Esophagus muscularis mucosa (tissue), 4 donors: ENCODE measurements at regions not wholly inside any gene's neighbourhood (a gene's known extent, or its start where the extent isn't known, plus 50 kb on each side); places are given as distances from the start of the nearest gene placed in this dataset.
"Not testable (repeated sequence)": the region's sequence is repeated elsewhere in the genome, so short reads cannot be mapped to it uniquely, and the experiment has no call there.

Experiments
- DNase-seq: peaks from one replicate; pipeline ENCODE4 v3.0.0-alpha.2; 2017; ENCODE audit errors: extremely low spot score
- H3K27ac ChIP-seq, 4 donors: fragments of 200-600 bp; sonication (generic); replicated peaks in 1 of 4; 1 replicate in 3 of 4; 2 replicates in 1 of 4; pipeline ENCODE4 v1.5.1; 2016 to 2019; ENCODE audit warnings: mild to moderate bottlenecking in 1 of 4
- H3K27me3 ChIP-seq, 4 donors: fragments of 200-600 bp; sonication (generic); one replicate each; pipeline versions ENCODE4 v1.5.1 to v1.6.0; 2016 to 2019
- H3K36me3 ChIP-seq, 4 donors: fragments of 200-600 bp; sonication (generic); one replicate each; pipeline ENCODE4 v1.5.1; 2016 to 2019
- H3K4me1 ChIP-seq, 4 donors: fragments of 200-600 bp; sonication (generic); one replicate each; pipeline ENCODE4 v1.5.1; 2016 to 2019
- H3K4me3 ChIP-seq, 4 donors: fragments of 200-600 bp; sonication (generic); 1 replicate in 2 of 4; 2 replicates in 2 of 4; pipeline ENCODE4 v1.5.1; 2016 to 2019; ENCODE audit warnings: mild to moderate bottlenecking in 4 of 4, moderate library complexity in 1 of 4
- H3K9me3 ChIP-seq, 4 donors: fragments of 200-600 bp; sonication (generic); 1 replicate in 3 of 4; 2 replicates in 1 of 4; pipeline ENCODE4 v1.5.1; 2016 to 2019
- CTCF ChIP-seq, 3 experiments: fragments of 200-600 bp in 2 of 3; fragments of 450-650 bp in 1 of 3; sonication (generic) in 2 of 3; IDR thresholded peaks; one replicate each; pipeline ENCODE4 v1.5.1; 2017 to 2019; ENCODE audit warnings: antibody characterized with exemption in 3 of 3, mild to moderate bottlenecking in 2 of 3, moderate library complexity in 1 of 3
- EP300 ChIP-seq: sonication (generic); formaldehyde crosslinking; IDR thresholded peaks from one replicate; pipeline ENCODE4 v1.6.1; 2017; ENCODE audit warnings: antibody characterized with exemption
- POLR2A ChIP-seq: fragments of 450-650 bp; IDR thresholded peaks from one replicate; pipeline ENCODE4 v1.6.1; 2017; ENCODE audit warnings: antibody characterized with exemption, moderate library complexity, mild to moderate bottlenecking, low read depth
- POLR2AphosphoS5 ChIP-seq, 2 donors: sonication (generic); formaldehyde crosslinking; IDR thresholded peaks; one replicate each; pipeline ENCODE4 v1.6.1; 2017; ENCODE audit warnings: antibody characterized with exemption in 2 of 2
- WGBS: methylation state at CpG from one replicate; pipeline ENCODE4 v1.1.5; 2018; 5-methylcytosine and 5-hydroxymethylcytosine counted together
- intact Hi-C: fragments of 100-400 bp; cut with DNase I; formaldehyde crosslinking; loops from one replicate; pipeline ENCODE4 v1.15.1; 2023

DNA sequence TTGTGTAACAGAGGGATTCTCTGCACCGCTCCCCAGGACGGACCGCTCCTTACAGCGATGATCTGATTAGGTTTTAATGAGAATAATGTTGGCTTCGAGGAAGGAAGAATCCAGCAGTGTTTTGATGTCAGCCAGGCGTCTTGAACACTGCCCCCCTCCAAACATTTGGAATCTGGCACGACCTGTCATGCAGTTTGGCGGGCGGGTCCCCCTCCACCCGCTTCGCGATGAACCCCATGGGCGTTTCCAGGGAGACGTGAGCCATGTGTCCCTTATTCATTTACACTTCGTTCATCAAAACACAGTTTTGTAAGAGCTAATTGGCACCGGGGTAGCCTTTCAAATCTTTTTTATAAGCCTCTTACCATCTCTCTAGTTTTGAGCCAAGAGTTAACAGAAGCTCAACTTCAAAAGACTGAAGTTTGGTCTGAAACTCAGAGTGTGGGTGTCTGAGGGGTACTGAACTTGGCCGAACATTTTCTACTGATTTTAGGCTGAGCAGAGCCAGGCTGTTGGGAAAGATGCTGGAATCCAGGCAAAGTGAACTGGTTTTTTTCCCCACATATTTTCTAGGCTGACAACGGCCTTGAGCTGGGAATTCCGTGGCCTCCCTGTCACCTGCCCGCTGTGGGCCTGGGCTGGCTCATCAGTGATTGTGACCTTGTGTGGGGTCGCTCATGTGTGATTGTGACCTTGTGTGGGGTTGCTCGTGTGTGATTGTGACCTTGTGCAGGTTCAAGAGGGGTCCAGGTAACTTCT is 214.8 kb upstream of the ZNF469 start:
- intact Hi-C loops, H3K36me3 ChIP-seq, H3K9me3 ChIP-seq, H3K27me3 ChIP-seq, DNase-seq, H3K4me3 ChIP-seq: not testable (repeated sequence)
- WGBS, result 18% methylated on average over 15 of the region's 22 CpGs
- peak; percentile 14 to 43 for TF ChIP-seq POLR2AphosphoS5 (IDR thresholded peaks at IDR 0.05)
- H3K27ac ChIP-seq, result peak overlapping the region; percentile 31 to 73 (median 56)
- H3K4me1 ChIP-seq, result peaks cover 0 to 48% (median 35%) of the 10 kb centered on the region in 4 donors

DNA sequence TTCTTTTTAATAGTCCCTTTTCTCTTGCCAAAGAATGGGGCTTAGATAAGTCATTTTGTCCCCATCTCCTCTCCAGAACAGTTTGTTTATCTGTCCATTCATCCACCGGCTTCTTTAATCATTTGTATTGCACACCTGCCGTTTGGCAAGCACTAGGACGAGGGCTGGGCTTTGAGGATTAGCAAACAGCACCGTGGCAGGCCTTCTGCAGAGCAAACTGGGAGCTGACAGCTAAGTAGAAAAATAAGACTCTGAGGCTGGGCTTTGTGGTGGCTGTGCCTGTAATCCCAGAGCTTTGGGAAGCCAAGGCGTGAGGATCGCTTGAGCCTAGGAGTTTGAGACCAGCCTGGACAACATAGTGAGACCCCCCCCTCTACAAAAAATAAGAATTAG is 214.2 kb upstream of the ZNF469 start:
- Histone ChIP-seq H3K27ac (peak overlapping the region; percentile 31 to 73 (median 56)), H3K4me1 (peaks cover 0 to 48% (median 35%) of the 10 kb centered on the region in 4 donors)
- WGBS, result 37% methylated on average over 6 of the region's 6 CpGs
- DNase-seq, H3K27me3 ChIP-seq, H3K9me3 ChIP-seq, H3K4me3 ChIP-seq, intact Hi-C loops, H3K36me3 ChIP-seq: not testable (repeated sequence)

GRCh38 chr16:88169136-88169830 is 213.5 kb upstream of the ZNF469 start:
- H3K9me3 ChIP-seq, H3K36me3 ChIP-seq, H3K27me3 ChIP-seq, intact Hi-C loops, DNase-seq, H3K4me3 ChIP-seq: not testable (repeated sequence)
- Histone ChIP-seq H3K27ac (peak overlapping the region; percentile 31 to 73 (median 56)), H3K4me1 (peaks cover 0 to 48% (median 35%) of the 10 kb centered on the region in 4 donors)
- WGBS, result 91% methylated on average over 13 of the region's 26 CpGs

GRCh38 chr16:88169831-88170165 is 213.0 kb upstream of the ZNF469 start:
- DNase-seq, H3K27ac ChIP-seq, H3K4me3 ChIP-seq, H3K36me3 ChIP-seq, H3K27me3 ChIP-seq, intact Hi-C loops, H3K9me3 ChIP-seq: not testable (repeated sequence)
- peaks cover 0 to 47% (median 35%) of the 10 kb centered on the region in 4 donors for H3K4me1 ChIP-seq
- 97% methylated on average over 6 of the region's 8 CpGs for WGBS

GRCh38 chr16:88170528-88170991 is 212.2 kb upstream of the ZNF469 start:
- H3K27ac ChIP-seq, result no peak overlapping the region
- intact Hi-C loops, result no loop called here
- WGBS, result 79% methylated on average over 17 of the region's 17 CpGs
- H3K4me1 ChIP-seq, result peaks cover 0 to 39% (median 32%) of the 10 kb centered on the region in 4 donors
- H3K36me3 ChIP-seq, result no peaks in the 10 kb centered on the region
- no peak for TF ChIP-seq POLR2A
- TF ChIP-seq CTCF (IDR thresholded peaks at IDR 0.05), result no peak
- no peak for TF ChIP-seq POLR2AphosphoS5 (IDR thresholded peaks at IDR 0.05)
- no peak for TF ChIP-seq EP300
- no peaks in the 10 kb centered on the region for H3K9me3 ChIP-seq
- DNase-seq, result no peak
- no peak overlapping the region for H3K4me3 ChIP-seq
- H3K27me3 ChIP-seq, result no peaks in the 10 kb centered on the region

DNA sequence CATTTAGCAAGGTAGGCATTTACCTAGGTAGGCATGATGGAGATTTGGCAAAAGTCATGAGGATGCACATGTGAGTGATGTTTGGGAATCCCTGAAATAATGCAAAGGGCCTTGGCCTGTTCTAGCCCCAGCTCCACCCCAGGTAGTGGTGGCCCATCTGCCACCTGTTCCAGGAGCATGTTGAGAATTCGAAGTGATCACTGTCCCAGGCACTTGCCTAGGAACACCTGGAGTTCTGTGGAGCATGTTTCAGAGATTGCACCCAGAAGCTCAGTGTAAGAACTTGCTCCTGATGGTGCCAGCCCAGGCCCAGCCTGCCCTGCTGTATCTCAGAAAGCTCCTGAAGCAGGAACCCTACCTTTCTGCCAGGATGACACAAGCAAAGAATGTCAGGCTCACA is 211.6 kb upstream of the ZNF469 start:
- DNase-seq, H3K9me3 ChIP-seq, H3K4me3 ChIP-seq, H3K27ac ChIP-seq, H3K36me3 ChIP-seq, H3K27me3 ChIP-seq, intact Hi-C loops: not testable (repeated sequence)
- H3K4me1 ChIP-seq, result peaks cover 0 to 35% (median 32%) of the 10 kb centered on the region in 4 donors
- 100% methylated on average over 1 of the region's 1 CpG for WGBS

DNA sequence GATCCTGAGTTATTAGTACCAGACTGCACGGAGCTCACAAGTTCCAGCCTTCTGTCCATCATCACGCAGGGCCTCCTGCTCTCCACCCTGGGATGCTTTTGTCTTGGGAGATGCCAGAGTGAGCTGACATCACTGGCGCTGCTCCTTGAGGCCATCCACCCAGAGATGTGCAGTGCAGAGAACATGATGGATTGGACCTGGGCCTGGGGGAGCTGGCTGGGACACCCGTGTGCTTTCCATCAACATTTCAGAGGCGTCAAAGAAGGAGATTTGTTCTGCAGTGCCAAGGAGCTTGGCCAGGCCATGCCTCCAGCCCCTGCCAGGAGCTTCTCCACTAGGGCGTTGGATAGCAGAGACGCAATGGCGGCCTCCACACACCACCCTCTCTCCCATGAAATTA is 206.6 kb upstream of the ZNF469 start:
- H3K27ac ChIP-seq, intact Hi-C loops, H3K36me3 ChIP-seq, H3K4me3 ChIP-seq, H3K27me3 ChIP-seq, H3K4me1 ChIP-seq, H3K9me3 ChIP-seq, DNase-seq: not testable (repeated sequence)
- WGBS, result 96% methylated on average over 3 of the region's 8 CpGs

GRCh38 chr16:88176591-88177180 is 206.1 kb upstream of the ZNF469 start:
- H3K4me3 ChIP-seq, H3K4me1 ChIP-seq, H3K36me3 ChIP-seq, H3K27me3 ChIP-seq, intact Hi-C loops, DNase-seq, H3K27ac ChIP-seq, H3K9me3 ChIP-seq: not testable (repeated sequence)
- WGBS, result 87% methylated on average over 22 of the region's 23 CpGs

GRCh38 chr16:88178251-88178650 is 204.5 kb upstream of the ZNF469 start:
- H3K27me3 ChIP-seq, H3K4me1 ChIP-seq, intact Hi-C loops, H3K27ac ChIP-seq, DNase-seq, H3K9me3 ChIP-seq, H3K36me3 ChIP-seq, H3K4me3 ChIP-seq: not testable (repeated sequence)
- 86% methylated on average over 14 of the region's 15 CpGs for WGBS

GRCh38 chr16:88178896-88179295 is 203.9 kb upstream of the ZNF469 start:
- intact Hi-C loops, DNase-seq, H3K36me3 ChIP-seq, H3K27me3 ChIP-seq, H3K27ac ChIP-seq, H3K4me3 ChIP-seq, H3K4me1 ChIP-seq, H3K9me3 ChIP-seq: not testable (repeated sequence)
- WGBS, result 69% methylated on average over 9 of the region's 15 CpGs
